ENCODE measurements at regions not wholly inside any gene's neighbourhood (a gene's known extent, or its start where the extent isn't known, plus 50 kb on each side); places are given as distances from the start of the nearest gene placed in this dataset.

DNA sequence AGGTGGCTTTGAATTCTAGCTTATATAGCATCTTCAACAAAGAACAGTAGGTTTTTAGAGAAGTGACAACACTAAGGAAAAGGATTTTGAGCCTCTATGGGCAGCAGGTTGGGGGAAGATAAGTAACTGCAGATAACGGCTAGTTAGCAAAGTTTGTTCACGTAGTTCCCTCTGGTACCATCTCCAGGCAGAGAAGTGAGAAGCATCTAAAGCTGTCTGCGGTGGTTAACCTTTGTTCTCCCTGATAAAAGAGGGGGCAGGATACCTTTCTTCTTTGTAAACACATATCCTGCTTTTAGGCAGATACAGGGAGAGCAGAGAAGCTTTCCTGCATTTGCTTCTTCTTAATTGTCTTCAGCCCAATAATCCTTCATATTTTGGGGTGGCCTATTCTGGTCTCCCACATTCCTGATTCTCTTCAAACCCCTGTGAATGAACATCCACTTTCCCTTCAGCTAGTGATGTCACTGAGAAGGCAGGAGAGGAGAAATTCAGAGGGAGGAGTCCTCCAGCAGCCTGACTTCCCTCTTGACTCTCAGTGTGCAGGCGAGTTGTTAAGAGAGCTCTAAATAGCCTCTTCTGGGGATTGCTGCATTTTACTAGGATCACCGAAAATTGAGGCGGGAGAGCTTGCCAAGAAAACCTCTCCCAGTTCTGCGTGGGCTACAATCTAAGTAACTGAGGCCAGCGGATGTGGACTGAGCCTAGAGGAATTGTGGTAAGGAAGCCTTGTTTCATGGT lies 393.7 kb upstream of the C2CD4B start:
- H3K4me3 ChIP-seq (ENCODE audit: low read depth, low read length): no peak overlapping the region
- no peak for DNase-seq (ENCODE audit: low read depth, low spot score)
- in situ Hi-C loops (cut with HindIII; ENCODE audit: low sequenced_read_pairs): no loop called here
- TF ChIP-seq, protein P1, sequence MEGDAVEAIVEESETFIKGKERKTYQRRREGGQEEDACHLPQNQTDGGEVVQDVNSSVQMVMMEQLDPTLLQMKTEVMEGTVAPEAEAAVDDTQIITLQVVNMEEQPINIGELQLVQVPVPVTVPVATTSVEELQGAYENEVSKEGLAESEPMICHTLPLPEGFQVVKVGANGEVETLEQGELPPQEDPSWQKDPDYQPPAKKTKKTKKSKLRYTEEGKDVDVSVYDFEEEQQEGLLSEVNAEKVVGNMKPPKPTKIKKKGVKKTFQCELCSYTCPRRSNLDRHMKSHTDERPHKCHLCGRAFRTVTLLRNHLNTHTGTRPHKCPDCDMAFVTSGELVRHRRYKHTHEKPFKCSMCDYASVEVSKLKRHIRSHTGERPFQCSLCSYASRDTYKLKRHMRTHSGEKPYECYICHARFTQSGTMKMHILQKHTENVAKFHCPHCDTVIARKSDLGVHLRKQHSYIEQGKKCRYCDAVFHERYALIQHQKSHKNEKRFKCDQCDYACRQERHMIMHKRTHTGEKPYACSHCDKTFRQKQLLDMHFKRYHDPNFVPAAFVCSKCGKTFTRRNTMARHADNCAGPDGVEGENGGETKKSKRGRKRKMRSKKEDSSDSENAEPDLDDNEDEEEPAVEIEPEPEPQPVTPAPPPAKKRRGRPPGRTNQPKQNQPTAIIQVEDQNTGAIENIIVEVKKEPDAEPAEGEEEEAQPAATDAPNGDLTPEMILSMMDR (IDR thresholded peaks at IDR 0.05; ENCODE audit: low read depth, low read length): no peak

DNA sequence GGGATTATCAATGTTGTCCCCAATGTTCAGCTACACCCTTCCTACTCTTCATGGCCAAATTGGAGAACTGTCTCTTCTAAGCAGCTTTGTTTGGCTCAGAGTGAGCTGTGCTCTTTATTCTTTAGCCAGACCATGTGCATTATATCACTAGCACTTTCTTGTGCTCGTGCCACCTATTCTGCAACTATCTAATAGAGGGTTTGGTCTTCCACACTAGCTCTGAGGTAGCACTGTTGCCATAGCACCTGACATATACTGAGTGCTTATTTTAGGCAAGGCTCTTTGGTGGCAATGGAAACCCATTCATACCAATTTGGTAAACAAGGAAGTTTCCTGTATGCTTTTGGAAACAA lies 394.3 kb upstream of the C2CD4B start:
- no peak overlapping the region for H3K4me3 ChIP-seq (ENCODE audit: low read depth, low read length)
- in situ Hi-C loops (cut with HindIII; ENCODE audit: low sequenced_read_pairs): no loop called here
- DNase-seq (ENCODE audit: low read depth, low spot score): no peak
- TF ChIP-seq, protein P1 (IDR thresholded peaks at IDR 0.05; ENCODE audit: low read depth, low read length): no peak

DNA sequence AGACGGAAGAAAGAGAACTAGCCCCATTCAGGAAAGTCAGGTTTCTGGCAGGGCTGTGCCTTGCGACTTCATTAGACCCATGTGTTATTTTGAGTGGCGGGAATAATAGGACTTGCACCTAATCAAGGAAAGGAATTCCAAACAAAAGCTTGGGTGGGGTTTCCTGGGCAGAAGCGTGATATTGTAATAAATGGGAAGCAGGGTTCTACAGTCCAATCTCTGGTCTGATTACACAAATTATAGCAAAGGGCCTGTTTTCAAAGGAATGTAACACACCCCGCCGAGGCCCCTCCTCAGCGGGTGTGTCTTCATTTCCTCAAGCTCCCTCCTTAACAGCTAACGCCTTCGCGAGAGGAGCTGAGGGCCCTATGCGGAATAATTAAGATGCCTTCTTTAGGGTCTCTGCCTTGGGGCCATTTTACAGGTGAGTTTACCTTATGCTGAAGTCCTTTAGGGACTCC lies 396.0 kb upstream of the C2CD4B start:
- TF ChIP-seq, protein P1 (IDR thresholded peaks at IDR 0.05; ENCODE audit: low read depth, low read length): no peak
- no peak for DNase-seq (ENCODE audit: low read depth, low spot score)
- H3K4me3 ChIP-seq (ENCODE audit: low read depth, low read length): no peak overlapping the region
- in situ Hi-C loops (cut with HindIII; ENCODE audit: low sequenced_read_pairs): no loop called here

DNA sequence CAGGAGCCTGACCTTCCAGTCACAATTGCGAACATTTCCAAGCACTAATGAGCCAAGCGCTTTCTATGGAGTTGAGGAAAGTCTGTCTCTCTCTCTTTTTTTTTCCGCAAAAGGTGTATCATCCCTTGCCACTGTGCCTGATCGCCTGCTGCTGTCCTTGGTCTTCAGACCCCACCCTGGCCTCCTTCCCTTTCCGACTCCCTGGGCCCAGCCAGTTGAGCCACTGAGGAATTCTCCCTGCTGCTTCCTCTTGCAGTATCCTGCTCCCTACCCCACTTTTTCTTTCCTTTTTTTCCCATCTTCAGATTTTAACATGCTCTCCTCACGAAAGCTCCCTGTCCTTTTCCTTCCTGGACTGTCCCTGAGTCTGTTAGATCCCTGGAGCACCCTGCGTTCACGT lies 396.5 kb upstream of the C2CD4B start:
- DNase-seq (ENCODE audit: low read depth, low spot score): no peak
- in situ Hi-C loops (cut with HindIII; ENCODE audit: low sequenced_read_pairs): no loop called here
- TF ChIP-seq, protein P1 (IDR thresholded peaks at IDR 0.05; ENCODE audit: low read depth, low read length): no peak
- no peak overlapping the region for H3K4me3 ChIP-seq (ENCODE audit: low read depth, low read length)

DNA sequence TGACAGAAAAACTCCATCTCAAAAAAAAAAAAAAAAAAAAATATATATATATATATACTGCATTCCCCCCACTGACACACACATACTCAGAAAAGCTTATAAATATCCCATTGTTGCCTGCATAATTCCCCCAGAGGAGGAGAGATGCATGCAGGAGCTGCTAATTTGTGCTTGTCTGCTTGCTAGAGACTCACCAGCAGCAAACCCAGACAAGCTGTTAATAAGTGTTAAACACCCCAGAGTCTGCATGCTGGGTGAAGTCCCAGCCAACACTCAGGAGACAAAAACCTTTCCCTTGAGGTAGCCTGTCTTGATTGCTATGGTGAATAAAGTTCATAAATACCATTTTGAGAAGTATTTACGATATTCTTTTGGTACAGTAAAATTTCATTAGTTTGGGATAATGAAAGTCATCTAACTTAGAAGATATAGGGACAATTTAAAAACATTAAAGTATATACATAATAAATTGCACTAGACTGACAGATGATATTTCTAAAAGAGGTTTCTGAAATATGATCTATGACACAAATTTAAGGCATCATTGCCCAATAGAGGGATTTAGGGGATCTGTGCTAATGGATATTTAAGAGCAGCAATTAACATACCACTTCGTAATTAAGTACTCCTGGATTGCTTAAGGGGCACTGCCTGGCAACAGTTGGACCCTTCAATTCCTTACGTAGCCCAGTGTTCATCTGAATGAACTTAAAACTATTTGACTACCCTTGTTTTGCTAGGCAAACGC lies 400.0 kb upstream of the C2CD4B start:
- TF ChIP-seq, protein P1 (IDR thresholded peaks at IDR 0.05; ENCODE audit: low read depth, low read length): no peak
- DNase-seq (ENCODE audit: low read depth, low spot score): no peak
- no peak overlapping the region for H3K4me3 ChIP-seq (ENCODE audit: low read depth, low read length)
- in situ Hi-C loops (cut with HindIII; ENCODE audit: low sequenced_read_pairs): no loop called here

DNA sequence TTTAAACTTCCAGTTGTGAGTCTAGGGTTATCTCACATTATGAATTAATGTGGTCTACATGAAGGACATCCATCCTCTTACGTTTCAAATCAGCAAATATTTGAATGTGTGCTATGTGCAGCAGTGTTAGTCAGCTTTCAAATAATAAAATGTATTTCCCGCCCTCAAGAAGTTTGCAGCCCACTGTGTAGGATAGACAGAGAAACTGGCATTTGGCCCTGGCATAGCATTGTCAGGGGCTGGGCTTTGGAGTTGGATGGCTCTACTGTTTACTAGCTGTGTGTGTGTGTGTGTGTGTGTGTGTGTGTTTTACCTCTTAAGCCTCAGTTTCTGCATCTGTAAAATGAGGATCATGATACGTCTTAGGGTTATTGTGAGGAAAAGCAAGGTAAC lies 400.5 kb upstream of the C2CD4B start:
- H3K4me3 ChIP-seq (ENCODE audit: low read depth, low read length): no peak overlapping the region
- TF ChIP-seq, protein P1 (IDR thresholded peaks at IDR 0.05; ENCODE audit: low read depth, low read length): no peak
- no peak for DNase-seq (ENCODE audit: low read depth, low spot score)
- in situ Hi-C loops (cut with HindIII; ENCODE audit: low sequenced_read_pairs): no loop called here

Measured in astrocyte of the spinal cord (primary cell).